Stomach (tissue), 8 donors: ENCODE measurements at regions not wholly inside any gene's neighbourhood (a gene's known extent, or its start where the extent isn't known, plus 50 kb on each side); places are given as distances from the start of the nearest gene placed in this dataset.

ENCODE experiments used
- DNase-seq, 2 donors: peaks; one replicate each; pipeline versions ENCODE4 v3.0.0 to v3.0.0-alpha.2; 2013 to 2019
- H3K27ac ChIP-seq, 5 donors: fragments of 200-600 bp in 4 of 5; sonication (generic) in 4 of 5; one replicate each; pipeline ENCODE4 v1.5.1; 2013 to 2019; ENCODE audit warnings: mild to moderate bottlenecking in 1 of 5, moderate library complexity in 1 of 5
- H3K27me3 ChIP-seq, 3 donors: fragments of 200-600 bp; sonication (generic); one replicate each; pipeline ENCODE4 v1.5.1; 2017 to 2019; ENCODE audit warnings: mixed run types in 1 of 3
- H3K36me3 ChIP-seq, 4 donors: fragments of 200-600 bp; sonication (generic); 1 replicate in 3 of 4; 2 replicates in 1 of 4; pipeline ENCODE4 v1.5.1; 2016 to 2019
- H3K4me1 ChIP-seq, 4 donors: fragments of 200-600 bp; sonication (generic); one replicate each; pipeline ENCODE4 v1.5.1; 2016 to 2019
- H3K4me3 ChIP-seq, 4 donors: fragments of 200-600 bp; sonication (generic) in 3 of 4; one replicate each; pipeline ENCODE4 v1.5.1; 2016 to 2019; ENCODE audit warnings: mild to moderate bottlenecking in 1 of 4
- H3K9me3 ChIP-seq, 4 donors: fragments of 200-600 bp; sonication (generic); one replicate each; pipeline ENCODE4 v1.5.1; 2016 to 2019
- EP300 ChIP-seq: sonication (generic); formaldehyde crosslinking; IDR thresholded peaks from one replicate; pipeline ENCODE4 v1.6.1; 2017; ENCODE audit warnings: antibody characterized with exemption
- POLR2A ChIP-seq, 4 donors: fragments of 450-650 bp; IDR thresholded peaks; one replicate each; pipeline ENCODE4 v1.6.1; 2016; ENCODE audit warnings: antibody characterized with exemption in 4 of 4, control low read depth in 2 of 4, mild to moderate bottlenecking in 1 of 4, moderate library complexity in 1 of 4
- POLR2AphosphoS5 ChIP-seq, 3 donors: sonication (generic); formaldehyde crosslinking; IDR thresholded peaks; one replicate each; pipeline ENCODE4 v1.6.1; 2016; ENCODE audit warnings: antibody characterized with exemption in 3 of 3
- WGBS, 5 donors: extraction: QIAGEN DNeasy Blood & Tissue Kit in 3 of 5; methylation state at CpG; one replicate each; pipeline versions ENCODE4 v1.1.5 to v1.1.7; 2013 to 2018; 5-methylcytosine and 5-hydroxymethylcytosine counted together
- intact Hi-C: fragments of 100-400 bp; cut with DNase I; formaldehyde crosslinking; loops from one replicate; pipeline ENCODE4 v1.15.1; 2023; ENCODE audit warnings: low total_unique reads
- TF ChIP-seq, protein P1 (sequence below), 7 experiments: fragments of 450-650 bp in 4 of 7; fragments of 200-600 bp in 3 of 7; sonication (generic) in 3 of 7; IDR thresholded peaks; one replicate each; pipeline ENCODE4 v1.5.1; 2016 to 2019; ENCODE audit warnings: antibody characterized with exemption in 7 of 7, control low read depth in 2 of 7, mild to moderate bottlenecking in 1 of 7
- donor health status: healthy with polysubstance abuse.
- donor health status: Bipolar disorder and iron deficiency.
- donor health status: healthy.

DNA sequence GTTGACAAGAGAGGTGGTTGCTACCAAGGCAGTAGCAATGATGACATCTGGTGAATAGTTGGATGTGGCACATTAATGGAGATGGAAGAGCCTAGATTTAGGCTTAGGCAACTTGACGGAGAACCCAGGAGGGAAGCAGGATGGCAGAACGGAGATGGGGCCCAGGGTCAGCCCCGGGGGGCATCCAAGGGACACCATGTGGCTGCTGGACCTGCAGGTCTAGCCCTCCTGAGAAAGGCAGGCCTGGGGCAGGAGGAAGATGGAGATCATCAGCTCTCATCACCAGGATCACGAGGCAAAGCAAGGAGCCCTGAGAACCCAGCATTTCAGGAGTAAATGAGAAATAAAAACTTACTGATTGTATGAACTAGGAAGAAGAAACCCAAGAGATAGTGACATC lies 216.2 kb downstream of the AUH start:
- Histone ChIP-seq H3K4me3 (no peak overlapping the region), H3K36me3 (no peaks in the 10 kb centered on the region), H3K27me3 (no peaks in the 10 kb centered on the region), H3K9me3 (peaks cover 0 to 11% (median 0%) of the 10 kb centered on the region in 4 donors), H3K4me1 (peaks cover 0 to 12% (median 0%) of the 10 kb centered on the region in 4 donors), H3K27ac (no peak overlapping the region)
- TF ChIP-seq, protein P1, sequence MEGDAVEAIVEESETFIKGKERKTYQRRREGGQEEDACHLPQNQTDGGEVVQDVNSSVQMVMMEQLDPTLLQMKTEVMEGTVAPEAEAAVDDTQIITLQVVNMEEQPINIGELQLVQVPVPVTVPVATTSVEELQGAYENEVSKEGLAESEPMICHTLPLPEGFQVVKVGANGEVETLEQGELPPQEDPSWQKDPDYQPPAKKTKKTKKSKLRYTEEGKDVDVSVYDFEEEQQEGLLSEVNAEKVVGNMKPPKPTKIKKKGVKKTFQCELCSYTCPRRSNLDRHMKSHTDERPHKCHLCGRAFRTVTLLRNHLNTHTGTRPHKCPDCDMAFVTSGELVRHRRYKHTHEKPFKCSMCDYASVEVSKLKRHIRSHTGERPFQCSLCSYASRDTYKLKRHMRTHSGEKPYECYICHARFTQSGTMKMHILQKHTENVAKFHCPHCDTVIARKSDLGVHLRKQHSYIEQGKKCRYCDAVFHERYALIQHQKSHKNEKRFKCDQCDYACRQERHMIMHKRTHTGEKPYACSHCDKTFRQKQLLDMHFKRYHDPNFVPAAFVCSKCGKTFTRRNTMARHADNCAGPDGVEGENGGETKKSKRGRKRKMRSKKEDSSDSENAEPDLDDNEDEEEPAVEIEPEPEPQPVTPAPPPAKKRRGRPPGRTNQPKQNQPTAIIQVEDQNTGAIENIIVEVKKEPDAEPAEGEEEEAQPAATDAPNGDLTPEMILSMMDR (IDR thresholded peaks at IDR 0.05): no peak
- TF ChIP-seq POLR2A (IDR thresholded peaks at IDR 0.05) (no peak), POLR2AphosphoS5 (IDR thresholded peaks at IDR 0.05) (no peak), EP300 (no peak)
- WGBS, 5 donors: 88 to 95% (median 91%) methylated on average over 4 of the region's 4 CpGs
- no peak for DNase-seq
- intact Hi-C loops: no loop called here

DNA sequence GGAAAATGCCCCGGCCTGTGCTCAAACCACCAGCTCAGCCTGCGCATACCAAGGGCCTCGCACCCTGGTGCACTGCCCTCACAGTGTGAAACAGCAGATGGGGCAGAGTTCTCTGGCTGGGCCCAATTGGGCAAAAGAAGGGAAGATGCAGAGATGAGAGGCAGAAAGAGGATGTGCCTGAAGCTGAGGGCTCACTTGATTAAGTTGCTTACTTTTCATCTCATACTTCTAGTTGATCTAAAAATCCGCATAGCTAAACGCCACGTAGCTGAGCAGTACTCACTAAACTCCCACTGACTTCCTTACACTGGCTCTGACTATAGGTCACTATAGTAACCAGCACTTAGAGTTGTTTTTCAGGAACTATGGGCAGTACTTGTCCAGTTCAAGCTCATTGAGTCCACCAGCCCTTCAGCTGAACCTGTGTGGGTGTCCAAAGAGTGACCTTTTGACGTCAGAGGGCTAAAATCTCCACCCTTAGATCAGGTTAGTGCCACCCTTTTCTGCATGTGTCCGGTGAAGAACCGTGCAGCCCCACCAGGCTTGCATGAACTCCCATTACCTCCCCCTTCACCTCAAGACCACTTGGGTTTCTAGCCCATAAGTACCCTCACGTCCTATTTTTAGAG lies 215.2 kb downstream of the AUH start:
- no peak for DNase-seq
- no peak overlapping the region for H3K27ac ChIP-seq

DNA sequence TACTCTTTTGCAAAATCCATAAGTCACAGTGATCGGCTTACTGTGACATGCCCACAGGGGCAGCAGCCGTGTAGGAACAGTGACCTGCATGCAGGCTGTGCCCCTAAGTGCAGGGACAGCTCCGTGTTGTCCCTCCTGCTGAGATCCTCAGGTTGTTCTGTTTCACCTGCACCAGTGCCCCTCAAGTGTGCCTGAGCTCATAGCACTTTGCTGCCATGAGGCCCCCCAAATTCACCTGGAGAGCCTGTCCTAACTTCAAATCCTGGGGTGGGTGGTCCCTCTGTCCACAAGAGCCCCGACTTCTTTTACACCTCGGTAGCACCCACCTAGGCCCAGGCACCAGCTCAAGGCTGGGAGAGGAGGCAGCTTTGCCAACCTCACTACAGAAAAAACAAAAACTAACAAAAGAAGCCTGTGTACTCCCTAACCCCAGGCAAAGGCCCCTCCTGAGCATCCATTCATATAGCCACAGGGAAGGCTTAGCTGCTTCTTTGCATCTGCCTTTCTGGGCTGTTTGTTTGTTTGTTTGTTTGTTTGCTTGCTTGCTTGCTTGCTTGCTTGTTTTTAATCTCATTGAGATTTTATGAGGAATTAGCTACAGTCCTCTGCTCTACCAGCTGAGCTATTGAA lies 214.5 kb downstream of the AUH start:
- H3K27ac ChIP-seq: no peak overlapping the region
- no peak overlapping the region for H3K4me3 ChIP-seq
- no peaks in the 10 kb centered on the region for H3K36me3 ChIP-seq
- H3K9me3 ChIP-seq: peaks cover 0 to 11% (median 0%) of the 10 kb centered on the region in 4 donors
- intact Hi-C loops: no loop called here
- peaks cover 0 to 2% (median 0%) of the 10 kb centered on the region in 4 donors for H3K4me1 ChIP-seq
- TF ChIP-seq, protein P1 (IDR thresholded peaks at IDR 0.05): no peak
- TF ChIP-seq POLR2A (IDR thresholded peaks at IDR 0.05) (no peak), EP300 (no peak), POLR2AphosphoS5 (IDR thresholded peaks at IDR 0.05) (no peak)
- no peaks in the 10 kb centered on the region for H3K27me3 ChIP-seq
- WGBS, 5 donors: 83 to 91% (median 85%) methylated on average over 5 of the region's 5 CpGs
- no peak for DNase-seq

More for the DNA sequence above, 215.2 kb downstream of the AUH start:
- H3K36me3 ChIP-seq: no peaks in the 10 kb centered on the region
- H3K9me3 ChIP-seq: peaks cover 0 to 11% (median 0%) of the 10 kb centered on the region in 4 donors
- H3K4me3 ChIP-seq: no peak overlapping the region
- TF ChIP-seq POLR2A (IDR thresholded peaks at IDR 0.05) (no peak), POLR2AphosphoS5 (IDR thresholded peaks at IDR 0.05) (no peak), EP300 (no peak)
- TF ChIP-seq, protein P1 (IDR thresholded peaks at IDR 0.05): no peak
- peaks cover 0 to 9% (median 0%) of the 10 kb centered on the region in 4 donors for H3K4me1 ChIP-seq
- whole genome bisulfite sequencing, 5 donors: 77 to 87% (median 86%) methylated on average over 10 of the region's 10 CpGs
- intact Hi-C loops: no loop called here
- H3K27me3 ChIP-seq: no peaks in the 10 kb centered on the region

DNA sequence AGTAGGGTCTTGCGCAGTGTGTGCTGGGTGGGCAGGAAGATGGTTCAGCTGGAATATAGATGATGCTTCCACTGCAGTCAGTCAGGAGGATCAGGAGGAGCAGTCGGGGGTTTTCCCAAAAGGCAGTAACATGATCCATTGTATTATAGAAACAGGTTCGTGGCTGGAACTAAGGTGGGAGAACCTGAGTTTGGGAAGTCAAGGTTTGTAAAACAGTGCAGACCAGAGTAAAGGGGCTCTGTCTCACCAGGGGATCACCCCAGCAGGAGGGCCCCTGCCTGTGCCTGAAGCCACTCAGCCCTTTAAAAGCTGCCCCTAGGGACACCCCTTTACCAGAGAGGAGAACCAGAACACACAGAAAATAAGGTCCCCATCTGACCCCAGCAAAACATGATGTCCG lies 213.4 kb downstream of the AUH start:
- intact Hi-C loops: no loop called here
- 48 to 80% (median 53%) methylated on average over 3 to 4 of the region's 4 CpGs for WGBS, 5 donors
- no peaks in the 10 kb centered on the region for H3K36me3 ChIP-seq
- H3K4me3 ChIP-seq: no peak overlapping the region
- no peaks in the 10 kb centered on the region for H3K27me3 ChIP-seq
- H3K27ac ChIP-seq: no peak overlapping the region
- TF ChIP-seq, protein P1 (IDR thresholded peaks at IDR 0.05): no peak
- TF ChIP-seq POLR2A (IDR thresholded peaks at IDR 0.05): no peak
- no peak for TF ChIP-seq EP300
- no peak for TF ChIP-seq POLR2AphosphoS5 (IDR thresholded peaks at IDR 0.05)
- H3K9me3 ChIP-seq: peaks cover 0 to 11% (median 0%) of the 10 kb centered on the region in 4 donors
- no peak for DNase-seq
- H3K4me1 ChIP-seq: no peaks in the 10 kb centered on the region
